Activated CD4-positive, alpha-beta T cell treated with anti-CD3 and anti-CD28 coated beads, Interleukin-2, Interleukin-4, amounts not matched to agents 100 ng/mL and 50 ng/mL, durations not matched to agents 16 hours and 8 hours (primary cell): ENCODE measurements at regions not wholly inside any gene's neighbourhood (a gene's known extent, or its start where the extent isn't known, plus 50 kb on each side); places are given as distances from the start of the nearest gene placed in this dataset.

ENCODE experiments used
- DNase-seq: peaks from one replicate; pipeline ENCODE4 v3.0.0-alpha.2; 2020; ENCODE audit warnings: low spot score

GRCh38 chr5:1706021-1706420, 93.6 kb downstream of the MRPL36 start:
- no peak for DNase-seq

GRCh38 chr5:1704676-1705075, 95.0 kb downstream of the MRPL36 start:
- no peak for DNase-seq

GRCh38 chr5:1704266-1704665, 95.4 kb downstream of the MRPL36 start:
- DNase-seq, result no peak

GRCh38 chr5:1703352-1704050, 96.1 kb downstream of the MRPL36 start:
- no peak for DNase-seq

GRCh38 chr5:1702318-1702717, 97.3 kb downstream of the MRPL36 start:
- DNase-seq, result no peak

- DNase-seq, result no peak
These were observed 97.8 kb downstream of the MRPL36 start for GRCh38 chr5:1701884-1702283.

- no peak for DNase-seq
These were observed 98.3 kb downstream of the MRPL36 start for GRCh38 chr5:1701216-1701864.

GRCh38 chr5:1699394-1699793, 100.2 kb downstream of the MRPL36 start:
- DNase-seq, result no peak

GRCh38 chr5:1698589-1699316, 100.9 kb downstream of the MRPL36 start:
- peak; percentile 45 for DNase-seq

GRCh38 chr5:1692381-1692780, 107.3 kb downstream of the MRPL36 start:
- DNase-seq, result no peak

- DNase-seq, result no peak
These were observed 112.2 kb downstream of the MRPL36 start for GRCh38 chr5:1687301-1687970.

GRCh38 chr5:1686016-1686802, 113.4 kb downstream of the MRPL36 start:
- DNase-seq, result no peak

- DNase-seq, result no peak
These were observed 114.6 kb downstream of the MRPL36 start for GRCh38 chr5:1685066-1685465.

GRCh38 chr5:1681955-1682354, 117.7 kb downstream of the MRPL36 start:
- DNase-seq, result no peak

GRCh38 chr5:1673042-1673677, 126.5 kb downstream of the MRPL36 start:
- no peak for DNase-seq

- DNase-seq, result no peak
These were observed 127.2 kb downstream of the MRPL36 start for GRCh38 chr5:1672396-1672795.

- no peak for DNase-seq
These were observed 128.3 kb downstream of the MRPL36 start for GRCh38 chr5:1671351-1671750.

- DNase-seq, result no peak
These were observed 129.3 kb downstream of the MRPL36 start for GRCh38 chr5:1670351-1670750.

GRCh38 chr5:1669276-1670155, 130.1 kb downstream of the MRPL36 start:
- DNase-seq, result no peak

GRCh38 chr5:1668141-1668721, 131.4 kb downstream of the MRPL36 start:
- no peak for DNase-seq
